NCI-H345 treated with DMSO at 0.1 percent for 48 hours (cell line): ENCODE measurements at regions not wholly inside any gene's neighbourhood (a gene's known extent, or its start where the extent isn't known, plus 50 kb on each side); places are given as distances from the start of the nearest gene placed in this dataset.

ENCODE experiments used
- DNase-seq: peaks from one replicate; lab custom pipeline; 2025; ENCODE audit not compliant: unreplicated experiment; lab: John Stamatoyannopoulos, UW

DNA sequence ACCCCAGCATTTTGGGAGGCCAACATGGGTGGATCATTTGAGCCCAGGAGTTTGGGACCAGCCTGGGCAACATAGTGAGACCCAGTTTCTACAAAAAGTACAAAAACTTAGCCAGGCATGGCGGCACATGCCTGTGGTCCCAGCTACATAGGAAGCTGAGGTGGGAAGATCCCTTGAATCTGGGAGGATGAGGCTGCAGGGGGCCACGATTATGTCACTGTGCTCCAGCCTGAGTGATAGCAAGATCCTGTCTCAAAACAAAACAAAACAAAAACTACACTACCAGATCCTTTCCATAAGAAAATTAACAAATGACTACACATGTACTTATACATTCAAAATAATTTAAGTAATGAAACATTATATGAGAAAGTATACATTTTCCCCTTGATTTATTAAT is 116.4 kb upstream of the KLF6 start:
- no peak for DNase-seq

DNA sequence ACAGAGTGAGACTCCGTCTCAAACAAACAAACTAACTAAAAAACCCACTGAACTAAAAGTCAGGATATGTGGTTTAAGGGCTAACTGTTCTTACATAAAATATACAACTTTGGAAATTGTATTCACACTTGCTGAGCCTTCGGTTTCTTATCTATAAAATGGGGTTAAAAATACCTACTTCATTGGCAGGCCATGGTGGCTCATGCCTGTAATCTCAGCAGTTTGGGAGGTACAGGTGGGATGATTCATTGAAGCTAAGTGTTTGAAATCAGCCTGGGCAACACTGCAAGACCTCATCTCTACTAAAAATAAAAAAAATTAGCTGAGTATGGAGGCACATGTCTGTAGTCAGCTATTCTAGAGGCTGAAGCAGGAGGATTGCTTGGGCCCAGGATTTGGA is 115.4 kb upstream of the KLF6 start:
- DNase-seq, result no peak

DNA sequence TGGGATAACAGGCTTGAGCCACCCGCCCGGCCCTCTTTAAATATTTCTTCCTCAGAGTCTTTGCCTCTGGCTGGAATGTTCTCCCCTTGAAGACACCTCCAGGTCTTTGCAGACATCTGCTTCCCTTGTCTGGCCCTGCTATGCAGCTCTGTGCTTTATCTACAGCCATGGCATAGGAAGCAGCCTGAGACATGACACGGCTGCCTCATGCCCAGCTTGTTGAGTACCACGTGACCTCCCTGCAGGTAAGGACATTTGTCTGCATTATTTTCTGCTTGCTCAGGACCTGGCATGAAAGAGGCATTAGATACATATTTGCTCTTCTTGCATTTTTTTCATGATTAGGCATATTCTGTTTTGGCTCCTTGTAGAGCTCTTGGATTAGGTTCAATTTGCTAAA is 113.8 kb upstream of the KLF6 start:
- no peak for DNase-seq

DNA sequence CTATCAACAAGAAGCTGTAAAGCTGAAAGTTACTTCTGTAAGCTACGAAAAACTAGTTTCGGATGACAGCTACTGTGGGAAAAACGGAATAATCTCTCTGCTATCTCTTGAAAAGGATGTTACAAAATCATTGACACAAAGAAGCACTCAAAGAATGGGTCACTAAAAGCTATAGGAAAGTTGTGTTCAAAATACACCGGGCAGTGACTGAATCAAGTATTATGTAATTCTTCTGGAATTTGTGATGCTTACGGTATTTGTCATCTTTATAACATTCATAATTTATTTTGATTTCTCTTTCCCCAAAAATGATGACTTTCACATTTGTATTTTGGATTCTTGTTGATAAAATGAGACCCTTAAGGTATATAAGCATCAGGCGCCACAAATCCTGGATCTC is 112.1 kb upstream of the KLF6 start:
- no peak for DNase-seq

DNA sequence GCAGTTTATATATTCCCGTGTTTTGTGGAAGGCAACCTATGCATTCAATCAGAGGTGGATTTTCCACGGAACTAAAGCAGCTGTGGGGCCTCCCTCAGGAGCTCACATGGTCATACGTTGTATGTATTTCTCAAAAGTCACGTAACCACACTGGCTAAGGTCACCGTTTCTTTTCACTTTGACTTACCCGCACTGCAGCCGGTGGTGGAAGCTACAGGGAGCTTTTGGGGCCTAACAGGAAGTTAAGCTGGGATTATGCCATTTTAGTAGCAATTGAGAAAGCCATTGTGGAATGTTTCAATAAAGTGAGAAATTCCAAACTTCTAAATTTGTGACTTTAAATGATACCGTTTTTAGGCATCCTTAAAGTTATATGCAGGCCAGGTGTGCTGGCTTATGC is 111.2 kb upstream of the KLF6 start:
- no peak for DNase-seq

DNA sequence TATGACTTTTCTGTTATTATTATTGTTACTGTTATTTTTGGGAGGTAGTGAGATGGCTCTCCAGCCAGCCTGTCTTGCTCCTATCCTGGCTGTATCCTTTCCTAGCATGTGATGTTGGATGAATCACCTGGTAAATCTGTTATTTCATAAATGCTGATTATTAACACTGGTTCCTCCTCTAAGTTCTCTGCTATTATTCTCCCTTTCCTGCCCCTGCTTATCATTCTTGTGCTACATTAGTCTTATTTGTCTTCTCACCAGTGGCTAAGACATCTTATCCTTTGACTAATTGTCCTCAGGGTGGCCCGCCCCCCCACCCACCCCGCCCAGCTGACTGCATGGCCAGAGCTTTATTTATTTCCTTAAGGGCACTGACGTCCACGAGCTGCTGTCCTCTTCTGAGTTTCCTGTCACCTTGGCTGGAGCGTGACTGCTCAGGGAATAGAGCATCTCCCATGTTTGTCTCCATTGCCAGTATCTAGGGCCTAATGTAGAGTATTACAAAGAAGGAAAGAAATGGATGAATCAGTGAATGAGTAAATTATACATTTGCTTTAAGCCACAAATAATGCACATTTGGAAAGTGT is 110.1 kb upstream of the KLF6 start:
- no peak for DNase-seq

DNA sequence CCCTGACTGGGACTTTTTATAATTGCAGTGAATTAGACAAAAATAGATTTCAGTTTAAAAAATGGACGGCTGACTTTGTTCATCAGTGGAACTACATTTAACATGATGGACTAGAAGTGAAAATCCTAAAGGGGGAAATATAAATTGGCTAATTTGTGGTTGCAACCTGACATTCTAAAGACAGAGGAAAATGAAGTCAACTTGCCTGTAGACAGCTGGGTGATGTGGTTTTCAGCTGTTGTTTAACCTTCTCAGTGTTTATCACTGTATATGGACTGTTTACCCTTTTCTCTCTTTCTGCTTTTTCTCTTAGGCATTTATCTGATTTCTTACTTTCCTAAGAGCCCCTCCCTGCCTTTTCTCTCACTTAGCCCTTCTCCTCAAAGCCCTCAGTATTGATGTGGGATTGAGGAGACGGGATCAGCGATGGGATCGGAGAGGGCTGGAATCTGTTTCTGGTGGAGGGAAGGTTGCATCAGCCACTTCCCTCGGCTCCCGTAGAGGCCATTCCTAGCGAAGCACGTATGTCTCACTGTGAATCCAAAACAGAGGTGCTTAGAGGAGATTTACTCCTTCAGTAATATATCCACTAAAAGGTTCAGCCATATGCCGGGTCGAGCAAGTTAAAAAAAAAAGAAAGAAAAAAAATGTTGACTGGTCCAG is 109.0 kb upstream of the KLF6 start:
- DNase-seq, result no peak

DNA sequence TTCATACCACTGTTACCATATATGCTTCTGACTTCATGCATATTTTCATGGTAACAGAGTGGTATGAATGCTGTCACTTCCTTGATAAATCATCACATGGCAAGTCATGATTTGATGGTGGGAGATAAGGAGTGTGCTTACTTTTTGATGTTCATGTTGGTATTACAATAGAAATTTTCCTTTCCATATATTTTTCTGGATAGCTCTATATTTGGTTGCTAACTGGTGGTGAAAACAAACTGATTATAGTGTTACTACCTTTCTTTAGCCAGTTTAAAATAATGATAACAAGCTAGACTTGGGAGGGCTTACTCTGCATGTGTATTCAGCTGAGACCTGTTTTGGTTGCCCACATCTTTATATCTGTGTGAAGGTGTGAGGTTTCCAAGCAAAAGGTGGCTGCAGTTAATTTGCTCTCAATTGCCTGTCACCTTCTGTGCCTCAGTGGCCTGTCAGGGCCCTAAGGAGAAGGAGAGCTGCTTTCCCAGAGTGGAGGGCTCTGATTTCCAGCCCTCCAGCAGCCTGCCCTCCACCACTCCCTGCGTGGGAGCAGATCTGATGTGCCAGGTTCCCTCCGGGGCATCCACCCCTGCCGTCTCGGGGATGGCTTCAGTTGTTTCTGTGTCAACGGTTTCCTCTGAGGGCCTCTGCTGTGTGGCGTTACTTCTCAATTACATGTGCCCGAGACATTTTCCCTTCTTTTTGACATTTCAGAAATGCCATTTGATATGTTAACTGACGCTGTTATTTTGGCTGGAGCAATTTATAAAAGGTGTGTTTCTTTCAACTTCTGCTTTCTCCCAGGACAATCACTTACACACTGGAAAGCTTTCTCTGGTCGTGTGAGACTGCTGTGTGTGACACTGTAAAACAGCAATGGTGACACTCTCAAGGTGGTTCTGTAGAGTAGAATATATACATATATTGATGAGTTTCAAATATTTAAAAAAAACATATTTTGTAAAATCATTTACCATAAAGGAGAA is 107.7 kb upstream of the KLF6 start:
- no peak for DNase-seq

DNA sequence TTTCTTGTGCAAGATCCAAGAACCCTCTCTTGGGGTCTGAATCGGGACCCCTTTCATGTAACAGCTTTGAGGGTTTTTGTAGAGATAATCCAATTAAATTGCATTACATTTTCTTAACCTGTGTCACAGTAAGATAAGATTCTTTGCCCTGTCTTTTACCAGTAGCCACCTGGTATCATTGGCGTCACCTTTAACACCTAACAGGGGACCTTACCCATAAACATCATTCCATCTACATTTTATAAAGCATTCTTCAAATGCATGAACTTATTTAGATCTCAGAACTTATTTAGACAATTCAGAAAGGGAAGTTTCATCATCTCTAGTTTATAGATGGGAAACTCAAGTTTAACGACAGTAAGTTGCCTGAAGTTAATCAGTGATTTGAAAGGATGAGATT is 106.4 kb upstream of the KLF6 start:
- DNase-seq, result no peak

DNA sequence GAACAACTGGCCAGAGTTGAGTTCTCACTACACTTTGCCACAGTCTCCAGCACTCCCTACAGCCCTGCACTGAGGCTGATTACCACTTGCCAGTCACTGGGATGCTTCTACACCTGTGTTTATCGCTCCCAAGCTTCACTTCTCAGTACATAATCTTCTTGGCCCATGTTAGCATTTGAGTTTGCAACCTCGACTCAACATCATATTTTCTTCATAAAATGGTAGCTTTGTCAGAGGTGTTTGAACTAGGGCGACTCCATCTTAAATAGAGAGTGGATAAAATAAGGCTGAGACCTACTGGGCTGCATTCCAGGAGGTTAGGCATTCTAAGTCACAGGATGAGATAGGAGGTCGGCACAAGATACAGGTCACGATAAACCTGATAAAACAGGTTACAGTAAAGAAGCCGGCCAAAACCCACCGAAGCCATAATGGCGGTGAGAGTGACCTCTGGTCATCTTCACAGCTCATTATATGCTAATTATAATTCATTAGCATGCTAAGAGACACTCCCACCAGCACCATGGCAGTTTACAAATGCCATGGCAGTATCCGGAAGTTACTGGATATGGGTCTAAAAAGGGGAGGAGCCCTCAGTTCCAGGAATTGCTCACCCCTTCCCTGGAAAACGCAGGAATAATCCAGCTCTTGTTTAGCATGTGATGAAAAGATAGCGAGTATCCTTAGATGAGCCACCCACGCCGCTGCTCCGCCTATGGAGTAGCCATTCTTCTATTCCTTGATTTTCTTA is 105.8 kb upstream of the KLF6 start:
- no peak for DNase-seq

DNA sequence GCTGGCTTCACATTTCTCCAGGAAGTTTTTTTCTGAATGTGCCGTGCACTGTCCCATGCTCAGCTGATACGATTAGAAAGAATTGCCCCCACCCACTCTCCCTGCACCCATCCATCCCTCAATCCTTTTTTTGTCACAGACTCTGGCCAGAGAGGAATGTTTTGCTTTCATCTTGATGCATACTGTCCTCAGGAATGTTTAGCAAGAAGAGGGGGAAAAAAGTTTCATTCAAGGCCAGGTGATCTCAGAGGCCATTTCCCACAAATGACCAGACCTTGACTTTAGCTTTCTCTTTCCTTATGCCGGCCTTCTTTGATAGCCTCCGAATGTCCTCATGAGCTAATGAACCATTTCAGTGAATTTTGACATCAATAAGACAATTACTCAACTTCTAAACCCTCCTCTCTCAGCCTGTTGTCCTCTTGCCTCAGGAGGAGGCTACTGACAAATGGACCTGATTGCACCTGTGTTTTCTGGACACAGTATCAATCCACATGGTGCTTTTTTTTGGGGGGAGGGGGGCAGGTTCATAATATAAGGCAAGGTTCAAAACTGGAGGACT is 105.0 kb upstream of the KLF6 start:
- no peak for DNase-seq

DNA sequence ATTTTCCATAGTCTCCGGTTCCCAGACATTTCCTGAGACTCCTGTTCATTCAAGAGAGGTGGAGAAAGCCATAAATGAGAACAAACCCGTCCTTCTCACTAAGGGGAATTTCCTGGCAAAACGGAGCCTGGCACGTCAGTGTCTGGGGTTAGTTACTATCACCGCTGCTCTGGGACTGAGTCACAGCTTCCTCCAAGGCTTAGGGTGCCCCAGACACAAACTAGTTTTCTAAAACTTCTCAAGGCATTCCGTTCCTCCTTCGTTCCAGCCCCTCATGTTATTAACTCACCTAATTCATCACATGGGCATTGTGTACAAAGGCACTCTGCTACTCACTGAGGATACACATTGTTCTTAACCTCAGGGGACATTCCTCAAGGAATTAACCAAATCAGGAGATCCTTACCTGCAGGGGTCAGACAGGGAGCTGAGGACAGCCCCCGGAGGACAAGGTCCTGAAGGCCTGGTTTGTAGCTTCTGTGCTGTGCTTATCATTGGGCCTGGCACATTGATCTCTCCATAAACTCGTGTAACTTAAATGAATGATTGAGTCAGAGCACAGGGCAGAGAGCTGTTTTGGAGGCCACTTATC is 103.0 kb upstream of the KLF6 start:
- no peak for DNase-seq

DNA sequence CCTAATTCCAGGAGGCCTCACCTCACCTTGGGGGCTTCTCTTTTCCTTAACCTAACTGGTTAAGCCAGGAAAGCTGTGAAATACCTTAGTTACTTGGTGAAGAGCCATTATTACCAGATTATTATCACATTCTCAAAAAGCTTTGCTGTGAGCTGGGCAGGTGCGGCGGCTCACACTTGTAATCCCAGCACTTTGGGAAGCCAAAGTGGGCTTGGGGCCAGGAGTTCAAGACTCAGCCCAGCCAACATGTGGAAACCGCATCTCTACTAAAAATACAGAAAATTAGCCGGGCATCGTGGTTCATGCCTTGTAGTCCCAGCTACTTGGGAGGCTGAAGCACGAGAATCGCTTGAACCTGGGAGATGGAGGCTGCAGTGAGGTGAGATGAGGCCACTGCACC is 102.4 kb upstream of the KLF6 start:
- no peak for DNase-seq

DNA sequence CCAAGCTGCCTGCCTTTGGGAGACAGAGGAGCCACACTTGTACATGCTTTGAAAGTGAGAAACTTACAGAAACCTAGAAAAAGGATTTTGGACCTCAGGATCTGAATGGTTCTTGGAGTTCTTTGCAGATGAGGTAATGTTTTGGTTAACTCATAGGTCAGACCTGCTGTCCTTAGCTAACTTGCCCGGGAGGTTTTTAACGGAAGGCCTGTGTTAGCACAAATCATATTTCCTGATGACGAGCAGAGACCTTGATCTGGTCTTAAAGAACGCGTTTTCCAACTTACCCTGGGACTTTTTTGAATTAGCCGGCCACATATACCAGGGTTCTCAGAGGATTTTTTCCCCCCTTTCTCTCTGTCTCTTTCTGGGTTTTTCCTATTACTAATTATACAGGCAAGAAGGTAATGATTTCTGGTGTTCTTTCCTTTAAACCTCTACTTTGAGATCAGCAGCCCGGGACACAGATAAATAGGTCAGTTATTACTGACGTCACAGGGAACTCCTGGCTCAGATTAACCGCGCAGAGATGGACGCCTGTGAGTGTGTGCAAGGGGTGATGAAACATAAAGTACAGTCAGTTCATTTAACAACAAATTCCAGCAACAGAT is 101.7 kb upstream of the KLF6 start:
- DNase-seq, result no peak

DNA sequence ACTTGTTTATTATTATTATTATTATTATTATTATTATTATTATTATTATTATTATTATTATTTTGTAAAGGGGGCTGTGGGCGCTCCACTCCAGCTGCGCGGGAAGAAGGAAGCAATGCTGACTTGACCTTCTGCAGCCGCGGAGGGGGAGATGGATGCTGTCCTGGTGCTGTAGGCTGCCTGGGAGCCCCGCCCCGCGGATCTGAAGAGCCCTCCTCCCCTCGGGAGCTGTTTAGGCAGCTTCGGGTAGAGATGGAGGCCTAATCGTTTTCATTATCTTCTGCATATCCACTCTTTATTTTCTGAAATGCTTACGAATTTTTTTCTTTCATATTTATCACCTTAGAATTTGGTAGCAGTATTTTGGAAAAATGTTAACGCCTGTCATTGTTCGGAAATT is 101.2 kb upstream of the KLF6 start:
- no peak for DNase-seq

DNA sequence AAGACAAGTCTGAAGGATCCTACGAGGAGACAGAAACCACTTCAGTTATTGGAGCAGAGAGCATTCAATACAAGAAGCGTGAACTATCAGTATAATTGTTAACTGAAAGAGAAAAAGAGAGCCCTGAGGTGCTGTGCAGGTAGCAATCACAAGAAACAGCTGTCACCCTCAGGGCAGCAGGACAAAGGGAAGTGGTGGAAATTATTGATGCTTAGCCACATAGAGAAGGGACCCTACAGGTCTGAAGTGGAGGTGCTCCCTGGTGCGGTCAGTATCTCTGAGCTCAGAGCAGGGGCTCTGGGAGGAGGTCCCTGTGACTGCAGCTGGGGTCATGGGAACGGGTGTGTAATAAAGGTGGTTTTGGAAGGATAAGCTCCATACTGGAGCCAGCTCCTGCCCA is 97.8 kb upstream of the KLF6 start:
- DNase-seq, result no peak

DNA sequence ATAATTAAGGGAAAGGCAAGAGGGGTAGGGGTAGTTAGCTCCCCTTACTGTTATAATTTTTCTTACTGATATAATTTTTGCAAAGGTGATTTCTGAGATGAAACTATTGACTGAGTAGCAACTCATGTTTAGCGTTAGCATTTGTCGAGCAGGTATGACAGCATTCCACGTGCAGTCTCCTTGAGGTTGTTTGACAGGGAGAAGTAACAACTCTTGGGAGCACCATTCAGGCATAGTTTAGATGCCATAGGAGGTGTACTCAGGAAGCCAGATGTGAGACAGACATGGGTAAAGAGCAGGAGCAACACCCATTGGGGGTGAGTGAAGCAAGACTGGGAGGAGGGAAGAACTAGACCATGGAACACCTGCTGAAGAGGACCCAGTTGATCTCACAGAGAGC is 96.6 kb upstream of the KLF6 start:
- DNase-seq, result no peak

DNA sequence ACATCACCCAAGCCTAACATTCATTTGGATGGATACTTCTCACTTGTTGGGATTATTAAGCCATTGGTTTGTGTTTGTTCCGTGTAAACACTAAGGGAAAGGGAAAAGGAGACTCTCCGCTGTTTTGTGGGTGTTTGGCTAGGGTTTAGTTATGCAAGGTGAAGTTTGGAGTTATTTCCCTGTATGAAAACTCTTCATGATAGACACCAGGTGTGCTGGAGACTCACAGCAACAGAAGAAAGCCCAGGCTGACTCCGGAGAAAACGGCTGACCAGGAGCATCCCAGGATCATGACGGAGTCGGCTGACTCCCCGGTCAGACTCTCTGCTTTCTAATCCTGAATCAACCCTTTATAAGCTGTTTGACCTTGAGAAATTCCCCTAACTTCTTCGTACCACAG is 94.1 kb upstream of the KLF6 start:
- DNase-seq, result no peak

DNA sequence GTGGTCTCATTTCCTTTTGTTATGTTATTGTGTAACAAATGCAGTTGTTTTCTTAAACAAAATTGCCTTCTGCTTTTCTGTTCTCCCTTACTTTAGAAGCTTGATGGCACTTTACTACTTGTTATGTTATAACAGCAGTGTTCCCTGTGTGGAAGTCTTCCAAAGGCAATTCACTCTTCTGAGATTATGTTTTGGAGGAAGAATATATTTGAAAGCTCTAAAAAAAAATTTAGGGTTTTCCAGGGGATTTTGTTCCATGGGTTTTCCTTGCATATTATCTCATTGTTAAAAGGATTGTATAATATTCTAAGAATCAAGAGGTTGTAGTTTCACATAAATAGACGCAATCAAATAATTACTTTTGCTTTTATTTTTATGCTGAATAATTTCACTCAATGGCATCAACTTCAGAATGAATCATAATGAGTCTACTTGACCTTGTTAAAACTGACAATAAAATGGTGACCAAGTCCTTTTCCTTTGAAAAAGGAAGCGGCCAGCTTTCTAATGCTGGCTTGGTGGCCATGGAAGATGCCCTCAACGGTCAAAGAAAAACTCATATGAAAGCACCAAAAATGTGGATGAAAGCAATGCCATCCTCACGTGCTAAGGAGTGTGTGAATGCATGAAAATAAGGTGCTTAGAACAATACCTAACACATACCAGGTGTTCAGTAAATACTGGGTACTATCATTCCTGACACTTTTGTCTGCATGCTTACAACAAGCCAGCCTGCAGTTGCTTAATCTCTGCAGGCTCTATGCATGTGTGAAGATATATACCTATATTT is 92.4 kb upstream of the KLF6 start:
- no peak for DNase-seq
